ENCODE measurements at regions not wholly inside any gene's neighbourhood (a gene's known extent, or its start where the extent isn't known, plus 50 kb on each side); places are given as distances from the start of the nearest gene placed in this dataset.

- DNase-seq (ENCODE audit: low read depth), result no peak
Observed at GRCh38 chr22:48807155-48807554, 1020.5 kb downstream of the BRD1 start.

- no peak for DNase-seq (ENCODE audit: low read depth)
Observed at GRCh38 chr22:48806227-48806781, 1021.4 kb downstream of the BRD1 start.

- no peak for DNase-seq (ENCODE audit: low read depth)
Observed at GRCh38 chr22:48805516-48805915, 1022.2 kb downstream of the BRD1 start.

- DNase-seq (ENCODE audit: low read depth), result no peak
Observed at GRCh38 chr22:48804811-48805301, 1022.8 kb downstream of the BRD1 start.

- DNase-seq (ENCODE audit: low read depth), result no peak
Observed at GRCh38 chr22:48803948-48804810, 1023.5 kb downstream of the BRD1 start.

GRCh38 chr22:48803171-48803947 is 1024.3 kb downstream of the BRD1 start:
- DNase-seq (ENCODE audit: low read depth), result no peak

GRCh38 chr22:48802576-48802975 is 1025.1 kb downstream of the BRD1 start:
- no peak for DNase-seq (ENCODE audit: low read depth)

GRCh38 chr22:48800886-48801607 is 1026.6 kb downstream of the BRD1 start:
- no peak for DNase-seq (ENCODE audit: low read depth)

GRCh38 chr22:48800036-48800885 is 1027.4 kb downstream of the BRD1 start:
- DNase-seq (ENCODE audit: low read depth), result no peak

- no peak for DNase-seq (ENCODE audit: low read depth)
Observed at GRCh38 chr22:48799227-48799970, 1028.3 kb downstream of the BRD1 start.

GRCh38 chr22:48798281-48799226 is 1029.1 kb downstream of the BRD1 start:
- DNase-seq (ENCODE audit: low read depth), result no peak

- no peak for DNase-seq (ENCODE audit: low read depth)
Observed at GRCh38 chr22:48797731-48798130, 1029.9 kb downstream of the BRD1 start.

- DNase-seq (ENCODE audit: low read depth), result no peak
Observed at GRCh38 chr22:48796310-48797015, 1031.2 kb downstream of the BRD1 start.

- no peak for DNase-seq (ENCODE audit: low read depth)
Observed at GRCh38 chr22:48795664-48796063, 1032.0 kb downstream of the BRD1 start.

- no peak for DNase-seq (ENCODE audit: low read depth)
Observed at GRCh38 chr22:48794906-48795305, 1032.8 kb downstream of the BRD1 start.

- no peak for DNase-seq (ENCODE audit: low read depth)
Observed at GRCh38 chr22:48793949-48794348, 1033.7 kb downstream of the BRD1 start.

- no peak for DNase-seq (ENCODE audit: low read depth)
Observed at GRCh38 chr22:48786679-48786996, 1041.0 kb downstream of the BRD1 start.

GRCh38 chr22:48785792-48786678 is 1041.6 kb downstream of the BRD1 start:
- DNase-seq (ENCODE audit: low read depth), result no peak

Measured in GM04503 (cell line).